K562 (cell line): ENCODE measurements at regions not wholly inside any gene's neighbourhood (a gene's known extent, or its start where the extent isn't known, plus 50 kb on each side); places are given as distances from the start of the nearest gene placed in this dataset.
A peak's percentile ranks its signal among the peaks of the same experiment; 100 is the strongest.

ENCODE experiments used
- ATAC-seq: fragments of 200-7000 bp; cut with Tn5 transposase; 3 replicates; pipeline ENCODE4 v1.9.1; 2020; ENCODE audit warnings: moderate library complexity
- BruUV-seq: library from RNA; stranded (reverse); fragments of 400-500 nt; replicated peaks from 2 replicates; lab custom pipeline; 2021; lab: Mats Ljungman, UMichigan
- CTCF ChIA-PET: fragments of 300-600 bp; formaldehyde crosslinking; extraction: SDS; loops from one replicate; lab custom pipeline; 2021; ENCODE audit warnings: low intra/inter-chr PET ratio; lab: Yijun Ruan, JAX
- POLR2A ChIA-PET: fragments of 300-600, 350-650 bp; sonication (Branson Sonifier 250); formaldehyde crosslinking; extraction: SDS; loops from one replicate; lab custom pipeline; 2021; ENCODE audit warnings: antibody characterized with exemption, inconsistent platforms; lab: Yijun Ruan, JAX
- DNase-seq, 4 experiments: peaks; one replicate each; pipeline versions ENCODE4 v3.0.0 to v3.0.0-alpha.2; 2011 to 2018; ENCODE audit warnings: low spot score in 3 of 4, mixed read lengths in 3 of 4; ENCODE audit errors: extremely low read depth in 1 of 4
- FAIRE-seq: peaks from 2 replicates; lab custom pipeline; 2011; peaks lifted over from hg19 to GRCh38; lab: Jason Lieb, UNC
- H2AFZ ChIP-seq: 2 replicates; pipeline ENCODE4 v1.6.0; 2011; ENCODE audit warnings: low read depth, low read length, control low read depth, inconsistent platforms
- H3K27ac ChIP-seq: fragments of 200-600 bp; 3 replicates; pipeline ENCODE4 v1.8.0; 2011; ENCODE audit warnings: low read depth, mild to moderate bottlenecking, control low read depth, inconsistent platforms, low read length, moderate library complexity, mixed read lengths; ENCODE audit errors: extremely low read depth
- H3K27me3 ChIP-seq, 2 experiments: fragments of 300-600 bp in 1 of 2; 2 replicates in 1 of 2; 3 replicates in 1 of 2; pipeline versions ENCODE4 v1.6.0 to v1.8.0; 2011; ENCODE audit warnings: inconsistent platforms in 2 of 2, low read length in 2 of 2, mild to moderate bottlenecking in 1 of 2, mixed read lengths in 1 of 2, moderate library complexity in 1 of 2; ENCODE audit not compliant: control insufficient read depth in 2 of 2, insufficient read depth in 2 of 2
- H3K36me3 ChIP-seq: fragments of 300-600 bp; 3 replicates; pipeline ENCODE4 v1.8.0; 2011; ENCODE audit warnings: mild to moderate bottlenecking, low read length, inconsistent platforms; ENCODE audit not compliant: control insufficient read depth, insufficient read depth
- H3K4me1 ChIP-seq, 2 experiments: fragments of 200-600 bp in 1 of 2; replicated peaks in 1 of 2; 2 replicates in 1 of 2; 3 replicates in 1 of 2; pipeline versions ENCODE4 v1.5.1 to v1.8.0; 2011; ENCODE audit warnings: inconsistent platforms in 2 of 2, low read length in 2 of 2, mild to moderate bottlenecking in 1 of 2, mixed read lengths in 1 of 2, moderate library complexity in 1 of 2; ENCODE audit not compliant: control insufficient read depth in 2 of 2, insufficient read depth in 2 of 2
- H3K4me2 ChIP-seq: 2 replicates; pipeline ENCODE4 v1.6.1; 2011; ENCODE audit warnings: low read length, control low read depth, inconsistent platforms, mixed read lengths; ENCODE audit not compliant: insufficient read depth
- H3K4me3 ChIP-seq: fragments of 200-600 bp; sonication (generic), shearing (Covaris generic); 2 replicates; pipeline ENCODE4 v1.5.1; 2016; ENCODE audit warnings: control low read depth, inconsistent platforms
- H3K79me2 ChIP-seq: fragments of 200-600 bp; 3 replicates; pipeline ENCODE4 v1.8.0; 2011; ENCODE audit warnings: low read length, inconsistent platforms; ENCODE audit not compliant: control insufficient read depth, insufficient read depth
- H3K9ac ChIP-seq, 2 experiments: 2 replicates each; pipeline versions ENCODE4 v1.6.0 to v1.6.1; 2011; ENCODE audit warnings: low read depth in 2 of 2, low read length in 2 of 2, control low read depth in 1 of 2, inconsistent platforms in 1 of 2, mild to moderate bottlenecking in 1 of 2, mixed read lengths in 1 of 2; ENCODE audit not compliant: insufficient read depth in 1 of 2
- H3K9me1 ChIP-seq: one replicate; pipeline ENCODE4 v1.6.0; 2011; ENCODE audit warnings: inconsistent platforms, mild to moderate bottlenecking, low read length, moderate library complexity; ENCODE audit not compliant: control insufficient read depth, insufficient read depth
- H3K9me3 ChIP-seq: replicated peaks from 2 replicates; pipeline ENCODE4 v1.5.1; 2011; ENCODE audit warnings: low read depth, low read length, inconsistent platforms; ENCODE audit not compliant: control insufficient read depth, insufficient read depth
- H4K20me1 ChIP-seq: replicated peaks from 2 replicates; pipeline ENCODE4 v1.6.1; 2011; ENCODE audit warnings: low read length, inconsistent platforms, mixed read lengths; ENCODE audit not compliant: control insufficient read depth, insufficient read depth
- CREM ChIP-seq: IDR thresholded peaks from 2 replicates; pipeline ENCODE4 v1.6.1; 2014; ENCODE audit warnings: antibody characterized with exemption, low read depth
- CTBP1 ChIP-seq: fragments of 450-650 bp; IDR thresholded peaks from 2 replicates; pipeline ENCODE4 v1.6.1; 2016; ENCODE audit warnings: borderline replicate concordance
- CXXC5 ChIP-seq: fragments of 250-450 bp; sonication (Bioruptor Pico); IDR thresholded peaks from 2 replicates; pipeline ENCODE4 v1.8.0; 2022; ENCODE audit warnings: inconsistent platforms, mild to moderate bottlenecking, moderate library complexity
- ELF1 ChIP-seq: fragments of 200-800 bp; sonication (Bioruptor generic); IDR thresholded peaks from 2 replicates; pipeline ENCODE4 v1.6.1; 2016; ENCODE audit warnings: missing genetic modification characterization, missing compliant biosample characterization
- ETV1 ChIP-seq: fragments of 450-650 bp; conservative IDR thresholded peaks from 2 replicates; pipeline ENCODE4 v1.6.1; 2016; ENCODE audit warnings: missing genetic modification characterization, control low read depth, low read depth, missing compliant biosample characterization
- GABPA ChIP-seq: fragments of 200-800 bp; sonication (Bioruptor generic); conservative IDR thresholded peaks from 2 replicates; pipeline ENCODE4 v1.6.1; 2016; ENCODE audit warnings: low read depth, missing genetic modification characterization, missing compliant biosample characterization
- MXI1 ChIP-seq: IDR thresholded peaks from 2 replicates; pipeline ENCODE4 v1.6.1; 2011; ENCODE audit warnings: low read depth, mild to moderate bottlenecking, improper control_type of control experiment, low read length
- RBM17 ChIP-seq: fragments of 200-400 bp; formaldehyde crosslinking; IDR thresholded peaks from 2 replicates; pipeline ENCODE4 v1.6.1; 2017; ENCODE audit warnings: low read depth, mild to moderate bottlenecking, low read length, borderline replicate concordance
- RHOXF2B ChIP-seq: fragments of 250-450 bp; sonication (Bioruptor Pico); conservative IDR thresholded peaks from 2 replicates; pipeline ENCODE4 v1.5.1; 2021
- RNF2 ChIP-seq: sonication (generic); IDR thresholded peaks from 2 replicates; pipeline ENCODE4 v1.6.1; 2016
- SMAD4 ChIP-seq: fragments of 250-450 bp; sonication (Bioruptor Pico); conservative IDR thresholded peaks from 2 replicates; pipeline ENCODE4 v1.8.0; 2021; ENCODE audit warnings: inconsistent platforms, mild to moderate bottlenecking, moderate library complexity
- SPI1 ChIP-seq: IDR thresholded peaks from 2 replicates; pipeline ENCODE4 v1.6.1; 2011; ENCODE audit warnings: low read depth, low read length, control low read depth, borderline replicate concordance
- YBX1 ChIP-seq: fragments of 450-650 bp; IDR thresholded peaks from 2 replicates; pipeline ENCODE4 v1.7.1; 2016; ENCODE audit warnings: mild to moderate bottlenecking
- ZBTB1 ChIP-seq: sonication (generic); formaldehyde crosslinking; IDR thresholded peaks from 2 replicates; pipeline ENCODE4 v1.8.1; 2023; ENCODE audit warnings: missing genetic modification reagents, low read depth, mild to moderate bottlenecking, borderline replicate concordance
- ZNF740 ChIP-seq, 3 experiments: fragments of 200-800 bp in 1 of 3; sonication (Bioruptor generic) in 1 of 3; sonication (generic) in 1 of 3; formaldehyde crosslinking in 1 of 3; IDR thresholded peaks; 2 replicates each; pipeline versions ENCODE4 v1.6.1 to v1.8.0; 2016 to 2022; ENCODE audit warnings: mild to moderate bottlenecking in 2 of 3, missing compliant biosample characterization in 2 of 3, missing genetic modification characterization in 2 of 3, missing genetic modification reagents in 1 of 3
- WGBS: fragments of 100-300 bp; shearing (Covaris generic); methylation state at CpG from one replicate; pipeline ENCODE4 v1.1.6; 2016; ENCODE audit warnings: low coverage, mixed read lengths; ENCODE audit not compliant: insufficient coverage; ENCODE audit errors: missing lambda C conversion rate; 5-methylcytosine and 5-hydroxymethylcytosine counted together
- in situ Hi-C: fragments of 300-500 bp; cut with MboI; formaldehyde crosslinking; loops from 4 replicates; pipeline ENCODE4 v1.15.0; 2018; ENCODE audit warnings: inconsistent platforms, mixed read lengths
- intact Hi-C: fragments of 100-400 bp; cut with micrococcal nuclease; formaldehyde crosslinking; loops from 2 replicates; pipeline ENCODE4 v1.14.2; 2022
- TF ChIP-seq, protein P1 (sequence below): sonication (generic); formaldehyde crosslinking; IDR thresholded peaks from 2 replicates; pipeline ENCODE4 v1.8.0; 2022; ENCODE audit warnings: mild to moderate bottlenecking, low read depth, missing genetic modification reagents
- TF ChIP-seq, protein P2 (sequence below): fragments of 450-650 bp; formaldehyde crosslinking; IDR thresholded peaks from 2 replicates; pipeline ENCODE4 v1.4.0; 2022; ENCODE audit warnings: mild to moderate bottlenecking, moderate library complexity

GRCh38 chr5:53200306-53200705 lies 90.7 kb upstream of the MOCS2 start:
- no peaks in the 10 kb centered on the region for H4K20me1 ChIP-seq
- ATAC-seq (peak; percentile 78), FAIRE-seq (no peak), DNase-seq (peak in 1 of 4 experiments; percentile 8)
- no peaks in the 10 kb centered on the region for H3K9me3 ChIP-seq
- ChIA-PET POLR2A (no interaction called here), CTCF (no interaction called here)
- in situ Hi-C loops (no loop called here), intact Hi-C loops (loop anchor here (2.0 kb wide), 1 partner anchor 252 kb away; no protein-coding TSS in a partner anchor)
- H2AFZ ChIP-seq, result peak overlapping the region; percentile 65
- no peaks in the 10 kb centered on the region for H3K9me1 ChIP-seq
- H3K36me3 ChIP-seq, result no peaks in the 10 kb centered on the region
- TF ChIP-seq, protein P1, sequence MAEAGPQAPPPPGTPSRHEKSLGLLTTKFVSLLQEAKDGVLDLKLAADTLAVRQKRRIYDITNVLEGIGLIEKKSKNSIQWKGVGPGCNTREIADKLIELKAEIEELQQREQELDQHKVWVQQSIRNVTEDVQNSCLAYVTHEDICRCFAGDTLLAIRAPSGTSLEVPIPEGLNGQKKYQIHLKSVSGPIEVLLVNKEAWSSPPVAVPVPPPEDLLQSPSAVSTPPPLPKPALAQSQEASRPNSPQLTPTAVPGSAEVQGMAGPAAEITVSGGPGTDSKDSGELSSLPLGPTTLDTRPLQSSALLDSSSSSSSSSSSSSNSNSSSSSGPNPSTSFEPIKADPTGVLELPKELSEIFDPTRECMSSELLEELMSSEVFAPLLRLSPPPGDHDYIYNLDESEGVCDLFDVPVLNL (CRISPR knock-in tag), result no peak
- TF ChIP-seq MXI1 (no peak), CXXC5 (CRISPR knock-in tag) (peak; percentile 34; the same call in 1 of the 2 replicates), GABPA (peak; percentile 49), SPI1 (peak; percentile 9; the same call in 1 of the 2 replicates), RHOXF2B (CRISPR knock-in tag) (no peak), RBM17 (no peak), SMAD4 (peak; percentile 69), ELF1 (0 out of 2 replicates have a peak, but pooled peaks have one; percentile 23), ZBTB1 (CRISPR knock-in tag) (no peak), YBX1 (no peak), ZNF740 (CRISPR knock-in tag; IDR thresholded peaks at IDR 0.05) (no peak), ZNF740 (tag; IDR thresholded peaks at IDR 0.05) (no peak), RNF2 (no peak), ETV1 (0 out of 2 replicates have a peak, but pooled peaks have one; percentile 7), CTBP1 (no peak), CREM (0 out of 2 replicates have a peak, but pooled peaks have one; percentile 5)
- TF ChIP-seq, protein P2, sequence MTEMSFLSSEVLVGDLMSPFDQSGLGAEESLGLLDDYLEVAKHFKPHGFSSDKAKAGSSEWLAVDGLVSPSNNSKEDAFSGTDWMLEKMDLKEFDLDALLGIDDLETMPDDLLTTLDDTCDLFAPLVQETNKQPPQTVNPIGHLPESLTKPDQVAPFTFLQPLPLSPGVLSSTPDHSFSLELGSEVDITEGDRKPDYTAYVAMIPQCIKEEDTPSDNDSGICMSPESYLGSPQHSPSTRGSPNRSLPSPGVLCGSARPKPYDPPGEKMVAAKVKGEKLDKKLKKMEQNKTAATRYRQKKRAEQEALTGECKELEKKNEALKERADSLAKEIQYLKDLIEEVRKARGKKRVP (CRISPR knock-in tag), result 0 out of 2 replicates have a peak, but pooled peaks have one; percentile 6
- no peak overlapping the region for H3K9ac ChIP-seq
- H3K27me3 ChIP-seq, result peaks cover 0 to 12% of the 10 kb centered on the region in 2 experiments; a peak in 2 of 5 replicates
- BruUV-seq, result no TSS peak
- no peak overlapping the region; the same call in 1 of the 2 replicates for H3K4me2 ChIP-seq
- WGBS, result 36% methylated on average over 8 of the region's 8 CpGs
- H3K79me2 ChIP-seq, result no peaks in the 10 kb centered on the region
- no peak overlapping the region for H3K4me3 ChIP-seq
- H3K27ac ChIP-seq, result no peak overlapping the region
- no peaks in the 10 kb centered on the region; a peak in 1 of 5 replicates for H3K4me1 ChIP-seq
